ENCODE measurements at regions not wholly inside any gene's neighbourhood (a gene's known extent, or its start where the extent isn't known, plus 50 kb on each side); places are given as distances from the start of the nearest gene placed in this dataset.

- TF ChIP-seq CTCF (IDR thresholded peaks at IDR 0.05) (no peak), POLR2A (IDR thresholded peaks at IDR 0.05) (no peak), EP300 (IDR thresholded peaks at IDR 0.05) (no peak)
Measured at GRCh38 chr18:78071776-78072175, 822.1 kb downstream of the GALR1 start.
